GM23338 (cell line): ENCODE measurements at regions not wholly inside any gene's neighbourhood (a gene's known extent, or its start where the extent isn't known, plus 50 kb on each side); places are given as distances from the start of the nearest gene placed in this dataset.

Experiments used
- ATAC-seq: fragments of 200-7000 bp; cut with Tn5 transposase; 3 replicates; pipeline ENCODE4 v1.9.1; 2020
- DNase-seq: peaks from one replicate; pipeline ENCODE4 v3.0.0-alpha.2; 2015; ENCODE audit warnings: low spot score
- H2AFZ ChIP-seq: fragments of 200-600 bp; sonication (generic); 2 replicates; pipeline ENCODE4 v1.8.0; 2016; ENCODE audit warnings: antibody characterized with exemption, mild to moderate bottlenecking, moderate library complexity
- H3F3A ChIP-seq: fragments of 200-600 bp; sonication (generic); replicated peaks from 2 replicates; pipeline ENCODE4 v1.8.0; 2017; ENCODE audit warnings: antibody characterized with exemption, mixed run types, low read depth
- H3K27ac ChIP-seq: fragments of 200-600 bp; sonication (generic); 2 replicates; pipeline ENCODE4 v1.6.1; 2016; ENCODE audit warnings: low read depth
- H3K27me3 ChIP-seq: fragments of 200-600 bp; sonication (generic); 2 replicates; pipeline ENCODE4 v1.8.0; 2016; ENCODE audit warnings: mild to moderate bottlenecking, mixed run types, moderate library complexity; ENCODE audit not compliant: insufficient read depth
- H3K36me3 ChIP-seq: fragments of 200-600 bp; sonication (generic); 2 replicates; pipeline ENCODE4 v1.8.0; 2016; ENCODE audit warnings: mild to moderate bottlenecking; ENCODE audit not compliant: insufficient read depth
- H3K4me1 ChIP-seq: fragments of 200-600 bp; sonication (generic); 2 replicates; pipeline ENCODE4 v1.8.0; 2016; ENCODE audit warnings: mild to moderate bottlenecking, moderate library complexity; ENCODE audit not compliant: insufficient read depth
- H3K4me2 ChIP-seq: fragments of 200-600 bp; sonication (generic); 2 replicates; pipeline ENCODE4 v1.7.1; 2017; ENCODE audit warnings: mixed run types
- H3K4me3 ChIP-seq: fragments of 200-600 bp; sonication (generic); 2 replicates; pipeline ENCODE4 v1.6.1; 2016; ENCODE audit warnings: mixed run types
- H3K79me2 ChIP-seq: fragments of 200-600 bp; sonication (generic); replicated peaks from 2 replicates; pipeline ENCODE4 v1.8.0; 2017; ENCODE audit warnings: mild to moderate bottlenecking; ENCODE audit not compliant: insufficient read depth
- H3K9me2 ChIP-seq: fragments of 200-600 bp; sonication (generic); 2 replicates; pipeline ENCODE4 v1.8.0; 2017; ENCODE audit not compliant: insufficient read depth
- H4K20me1 ChIP-seq: fragments of 200-600 bp; sonication (generic); replicated peaks from 2 replicates; pipeline ENCODE4 v1.8.0; 2017; ENCODE audit warnings: mild to moderate bottlenecking; ENCODE audit not compliant: insufficient read depth
- H3K27ac Mint-ChIP-seq: 2 replicates; pipeline ENCODE4 v1.8.0; 2020; ENCODE audit warnings: inconsistent platforms, mild to moderate bottlenecking, moderate library complexity, mixed read lengths
- H3K27me3 Mint-ChIP-seq: 3 replicates; pipeline ENCODE4 v1.8.0; 2022; ENCODE audit warnings: low read depth, mild to moderate bottlenecking, moderate library complexity, mixed read lengths, inconsistent platforms; ENCODE audit not compliant: insufficient read depth, poor library complexity
- H3K36me3 Mint-ChIP-seq: 3 replicates; pipeline ENCODE4 v1.8.0; 2021; ENCODE audit warnings: low read depth, mild to moderate bottlenecking, inconsistent platforms, moderate library complexity, mixed read lengths
- H3K4me1 Mint-ChIP-seq: 3 replicates; pipeline ENCODE4 v1.8.0; 2020; ENCODE audit warnings: mild to moderate bottlenecking, inconsistent platforms, mixed read lengths
- H3K4me3 Mint-ChIP-seq: 3 replicates; pipeline ENCODE4 v1.8.0; 2021; ENCODE audit warnings: moderate library complexity, mild to moderate bottlenecking, inconsistent platforms, mixed read lengths
- H3K9me3 Mint-ChIP-seq: 3 replicates; pipeline ENCODE4 v1.8.0; 2020; ENCODE audit warnings: moderate library complexity, mild to moderate bottlenecking, inconsistent platforms, mixed read lengths
- CTCF ChIP-seq, 2 experiments: fragments of 200-600 bp in 1 of 2; sonication (generic) in 1 of 2; conservative IDR thresholded peaks; 2 replicates each; pipeline versions ENCODE4 v1.5.1 to v1.6.1; 2016 to 2017; ENCODE audit warnings: antibody characterized with exemption in 2 of 2, low read depth in 2 of 2, mild to moderate bottlenecking in 2 of 2, moderate library complexity in 1 of 2
- ETS1 ChIP-seq: IDR thresholded peaks from 2 replicates; pipeline ENCODE4 v1.6.1; 2016; ENCODE audit warnings: antibody characterized with exemption
- EZH2 ChIP-seq: fragments of 200-600 bp; sonication (generic); IDR thresholded peaks from one replicate; pipeline ENCODE4 v1.8.0; 2017; ENCODE audit warnings: antibody characterized with exemption, mild to moderate bottlenecking, low read depth; ENCODE audit not compliant: unreplicated experiment
- JUNB ChIP-seq: IDR thresholded peaks from one replicate; pipeline ENCODE4 v1.6.1; 2016; ENCODE audit warnings: antibody characterized with exemption; ENCODE audit not compliant: unreplicated experiment
- NANOG ChIP-seq: IDR thresholded peaks from 2 replicates; pipeline ENCODE4 v1.6.1; 2016; ENCODE audit warnings: antibody characterized with exemption, borderline replicate concordance
- REST ChIP-seq: IDR thresholded peaks from one replicate; pipeline ENCODE4 v1.6.1; 2018; ENCODE audit warnings: antibody characterized with exemption; ENCODE audit not compliant: unreplicated experiment
- ZNF114 ChIP-seq: fragments of 250-450 bp; sonication (Bioruptor Pico); IDR thresholded peaks from 2 replicates; pipeline ENCODE4 v1.5.0; 2020; ENCODE audit warnings: mild to moderate bottlenecking, moderate library complexity
- ZNF462 ChIP-seq: fragments of 250-450 bp; sonication (Bioruptor Pico); IDR thresholded peaks from 2 replicates; pipeline ENCODE4 v1.5.0; 2020; ENCODE audit warnings: mild to moderate bottlenecking, moderate library complexity

GRCh38 chr3:162082516-162082915 is 585.9 kb downstream of the OTOL1 start:
- no peaks in the 10 kb centered on the region for H3F3A ChIP-seq
- H3K4me3 ChIP-seq: no peak overlapping the region
- no peaks in the 10 kb centered on the region for H3K4me1 ChIP-seq
- DNase-seq (no peak), ATAC-seq (no peak)
- H3K9me2 ChIP-seq: no peaks in the 10 kb centered on the region
- H3K4me3 Mint-ChIP-seq: no peak overlapping the region
- no peak overlapping the region for H2AFZ ChIP-seq
- H3K27me3 ChIP-seq: no peaks in the 10 kb centered on the region
- no peaks in the 10 kb centered on the region for H4K20me1 ChIP-seq
- H3K36me3 Mint-ChIP-seq: no peaks in the 10 kb centered on the region
- no peaks in the 10 kb centered on the region for H3K9me3 Mint-ChIP-seq
- no peaks in the 10 kb centered on the region for H3K27me3 Mint-ChIP-seq
- H3K27ac Mint-ChIP-seq: 0 out of 2 replicates have a peak overlapping the region, but pooled peaks have one; percentile 56
- TF ChIP-seq REST (no peak), ZNF114 (CRISPR knock-in tag) (no peak), EZH2 (no peak), JUNB (no peak), ZNF462 (no peak), CTCF (conservative IDR thresholded peaks at IDR 0.05; ENCODE audit: low read depth in 2 of 2) (no peak), NANOG (no peak), ETS1 (no peak)
- H3K4me1 Mint-ChIP-seq: no peaks in the 10 kb centered on the region
- no peaks in the 10 kb centered on the region for H3K36me3 ChIP-seq
- no peak overlapping the region for H3K4me2 ChIP-seq
- no peaks in the 10 kb centered on the region for H3K79me2 ChIP-seq
- H3K27ac ChIP-seq: no peak overlapping the region
